H9 (cell line): ENCODE measurements at regions not wholly inside any gene's neighbourhood (a gene's known extent, or its start where the extent isn't known, plus 50 kb on each side); places are given as distances from the start of the nearest gene placed in this dataset.

Experiments used
- DNase-seq: peaks from one replicate; pipeline ENCODE4 v3.0.0-alpha.2; 2017
- H2AFZ ChIP-seq: one replicate; pipeline ENCODE4 v1.6.1; 2013; ENCODE audit warnings: mild to moderate bottlenecking, low read length, control low read depth, moderate library complexity
- H2AK5ac ChIP-seq: 2 replicates; pipeline ENCODE4 v1.6.1; 2013; ENCODE audit warnings: low read length, control low read depth, mixed read lengths; ENCODE audit not compliant: insufficient read length
- H2BK120ac ChIP-seq: one replicate; pipeline ENCODE4 v1.6.1; 2013; ENCODE audit warnings: low read depth, mild to moderate bottlenecking, low read length, control low read depth, inconsistent platforms; ENCODE audit not compliant: poor library complexity, severe bottlenecking
- H2BK12ac ChIP-seq: 2 replicates; pipeline ENCODE4 v1.6.1; 2013; ENCODE audit warnings: low read length, control low read depth, mixed read lengths, low read depth; ENCODE audit not compliant: insufficient read length
- H2BK15ac ChIP-seq: 2 replicates; pipeline ENCODE4 v1.6.1; 2013; ENCODE audit warnings: low read depth, low read length, control low read depth
- H2BK20ac ChIP-seq: one replicate; pipeline ENCODE4 v1.6.1; 2013; ENCODE audit warnings: low read depth, mild to moderate bottlenecking, low read length, control low read depth, inconsistent platforms; ENCODE audit not compliant: poor library complexity, severe bottlenecking
- H2BK5ac ChIP-seq: 2 replicates; pipeline ENCODE4 v1.6.1; 2013; ENCODE audit warnings: low read length, control low read depth, mixed read lengths; ENCODE audit not compliant: insufficient read length
- H3K14ac ChIP-seq: 2 replicates; pipeline ENCODE4 v1.6.1; 2013; ENCODE audit warnings: low read length, control low read depth; ENCODE audit not compliant: insufficient read depth
- H3K18ac ChIP-seq: 2 replicates; pipeline ENCODE4 v1.6.1; 2013; ENCODE audit warnings: low read depth, mild to moderate bottlenecking, mixed read lengths, low read length, control low read depth; ENCODE audit not compliant: insufficient read length
- H3K23ac ChIP-seq: 2 replicates; pipeline ENCODE4 v1.6.1; 2013; ENCODE audit warnings: low read length, control low read depth, mixed read lengths, low read depth; ENCODE audit not compliant: insufficient read length
- H3K23me2 ChIP-seq: 2 replicates; pipeline ENCODE4 v1.6.1; 2013; ENCODE audit warnings: low read depth, mild to moderate bottlenecking, mixed read lengths, low read length, control low read depth; ENCODE audit not compliant: insufficient read length, poor library complexity, severe bottlenecking
- H3K27ac ChIP-seq: 2 replicates; pipeline ENCODE4 v1.5.1; 2013; ENCODE audit warnings: low read length, control low read depth, mixed read lengths, low read depth; ENCODE audit not compliant: insufficient read length
- H3K27me3 ChIP-seq: 2 replicates; pipeline ENCODE4 v1.6.1; 2013; ENCODE audit warnings: low read length, control low read depth, inconsistent platforms; ENCODE audit not compliant: insufficient read depth
- H3K4ac ChIP-seq: 2 replicates; pipeline ENCODE4 v1.6.1; 2013; ENCODE audit warnings: low read depth, mild to moderate bottlenecking, control low read depth, inconsistent platforms, low read length, moderate library complexity
- H3K4me1 ChIP-seq: 2 replicates; pipeline ENCODE4 v1.6.1; 2013; ENCODE audit warnings: low read length, control low read depth, inconsistent platforms; ENCODE audit not compliant: insufficient read depth
- H3K4me2 ChIP-seq: 2 replicates; pipeline ENCODE4 v1.6.1; 2013; ENCODE audit warnings: low read length, control low read depth, mixed read lengths; ENCODE audit not compliant: insufficient read length, insufficient read depth
- H3K56ac ChIP-seq: 2 replicates; pipeline ENCODE4 v1.6.1; 2013; ENCODE audit warnings: low read depth, mild to moderate bottlenecking, mixed read lengths, low read length, control low read depth; ENCODE audit not compliant: insufficient read length
- H3K79me1 ChIP-seq: 2 replicates; pipeline ENCODE4 v1.6.1; 2013; ENCODE audit warnings: low read depth, mild to moderate bottlenecking, moderate library complexity, low read length, control low read depth, inconsistent platforms; ENCODE audit not compliant: insufficient read depth, poor library complexity, severe bottlenecking
- H3K79me2 ChIP-seq: 2 replicates; pipeline ENCODE4 v1.6.1; 2013; ENCODE audit warnings: low read length, control low read depth, inconsistent platforms; ENCODE audit not compliant: insufficient read depth
- H3K9ac ChIP-seq: 2 replicates; pipeline ENCODE4 v1.6.1; 2013; ENCODE audit warnings: low read length, control low read depth, mixed read lengths; ENCODE audit not compliant: insufficient read length; ENCODE audit errors: extremely low read depth
- H3K9me3 ChIP-seq: one replicate; pipeline ENCODE4 v1.6.1; 2013; ENCODE audit warnings: low read depth, low read length, inconsistent platforms; ENCODE audit not compliant: control insufficient read depth
- H3T11ph ChIP-seq: one replicate; pipeline ENCODE4 v1.6.1; 2013; ENCODE audit warnings: mild to moderate bottlenecking, low read length, control low read depth, inconsistent platforms
- H4K20me1 ChIP-seq: one replicate; pipeline ENCODE4 v1.6.1; 2013; ENCODE audit not compliant: control insufficient read depth, insufficient read length, insufficient read depth
- H4K5ac ChIP-seq: 2 replicates; pipeline ENCODE4 v1.6.1; 2013; ENCODE audit warnings: low read depth, mild to moderate bottlenecking, mixed read lengths, low read length, control low read depth; ENCODE audit not compliant: insufficient read length
- H4K8ac ChIP-seq: replicated peaks from 2 replicates; pipeline ENCODE4 v1.6.1; 2013; ENCODE audit warnings: low read length, control low read depth, mixed read lengths, low read depth; ENCODE audit not compliant: insufficient read length
- H4K91ac ChIP-seq: 2 replicates; pipeline ENCODE4 v1.6.1; 2013; ENCODE audit warnings: low read depth, mild to moderate bottlenecking, moderate library complexity, mixed read lengths, low read length, control low read depth; ENCODE audit not compliant: insufficient read length
- H3K27ac Mint-ChIP-seq, 3 experiments: 2 replicates in 2 of 3; 3 replicates in 1 of 3; pipeline ENCODE4 v1.8.0; 2020 to 2021; ENCODE audit warnings: mixed read lengths in 3 of 3, mild to moderate bottlenecking in 1 of 3, moderate library complexity in 1 of 3
- H3K27me3 Mint-ChIP-seq: 2 replicates; pipeline ENCODE4 v1.8.0; 2021; ENCODE audit warnings: low read depth, mild to moderate bottlenecking, moderate library complexity, mixed read lengths
- H3K36me3 Mint-ChIP-seq, 3 experiments: 2 replicates in 2 of 3; 3 replicates in 1 of 3; pipeline ENCODE4 v1.8.0; 2020 to 2021; ENCODE audit warnings: low read depth in 3 of 3, mixed read lengths in 3 of 3; ENCODE audit not compliant: insufficient read depth in 1 of 3
- H3K4me1 Mint-ChIP-seq, 2 experiments: 2 replicates each; pipeline ENCODE4 v1.8.0; 2020; ENCODE audit warnings: mixed read lengths in 2 of 2
- H3K4me3 Mint-ChIP-seq, 2 experiments: 2 replicates in 1 of 2; 3 replicates in 1 of 2; pipeline ENCODE4 v1.8.0; 2020 to 2021; ENCODE audit warnings: mild to moderate bottlenecking in 2 of 2, mixed read lengths in 2 of 2, moderate library complexity in 1 of 2
- H3K9me3 Mint-ChIP-seq, 2 experiments: 2 replicates in 1 of 2; 3 replicates in 1 of 2; pipeline ENCODE4 v1.8.0; 2020; ENCODE audit warnings: mild to moderate bottlenecking in 2 of 2, mixed read lengths in 2 of 2, moderate library complexity in 1 of 2
- CTCF ChIP-seq: fragments of 200-600 bp; sonication (generic); conservative IDR thresholded peaks from 3 replicates; pipeline ENCODE4 v1.8.0; 2021; ENCODE audit warnings: antibody characterized with exemption, mild to moderate bottlenecking
- WGBS: extraction: QIAGEN DNeasy Blood & Tissue Kit; methylation state at CpG from one replicate; pipeline ENCODE4 v1.1.7; 2013; ENCODE audit warnings: missing lambda C conversion rate, low lambda C conversion rate, mixed read lengths; ENCODE audit not compliant: insufficient read length; ENCODE audit errors: extremely low coverage; 5-methylcytosine and 5-hydroxymethylcytosine counted together

GRCh38 chr2:168311261-168311910 lies 64.0 kb upstream of the STK39 start:
- H2BK20ac ChIP-seq, result no peak overlapping the region
- no peak overlapping the region; a peak in 1 of 7 replicates for H3K27ac Mint-ChIP-seq
- no peak overlapping the region for H3K18ac ChIP-seq
- no peaks in the 10 kb centered on the region for H3K79me2 ChIP-seq
- H4K91ac ChIP-seq, result no peak overlapping the region
- WGBS, result no CpG with 5 or more reads among the region's 2 CpGs
- peaks cover 0 to 13% (median 2%) of the 10 kb centered on the region in 3 experiments; a peak in 4 of 7 replicates for H3K36me3 Mint-ChIP-seq
- H3K9ac ChIP-seq, result no peak overlapping the region
- H3K27me3 ChIP-seq, result no peaks in the 10 kb centered on the region
- H2AFZ ChIP-seq, result no peak overlapping the region
- H3K79me1 ChIP-seq, result no peaks in the 10 kb centered on the region
- no peaks in the 10 kb centered on the region for H3K4me1 ChIP-seq
- no peaks in the 10 kb centered on the region for H3K9me3 ChIP-seq
- H3K14ac ChIP-seq, result no peak overlapping the region
- DNase-seq, result no peak
- H3K27me3 Mint-ChIP-seq, result no peaks in the 10 kb centered on the region
- no peak overlapping the region for H3K4me2 ChIP-seq
- H2BK12ac ChIP-seq, result no peak overlapping the region
- H3K23ac ChIP-seq, result no peak overlapping the region
- no peak overlapping the region for H3K4ac ChIP-seq
- H3K27ac ChIP-seq, result no peak overlapping the region
- no peaks in the 10 kb centered on the region for H4K20me1 ChIP-seq
- H3K4me1 Mint-ChIP-seq, result peaks cover 2 to 4% of the 10 kb centered on the region in 2 experiments; a peak in 1 of 4 replicates
- H2BK5ac ChIP-seq, result no peak overlapping the region
- TF ChIP-seq CTCF, result no peak
- no peak overlapping the region for H4K5ac ChIP-seq
- H2BK15ac ChIP-seq, result no peak overlapping the region
- no peak overlapping the region for H3K4me3 Mint-ChIP-seq
- H3K56ac ChIP-seq, result no peak overlapping the region
- H3T11ph ChIP-seq, result no peak overlapping the region
- no peaks in the 10 kb centered on the region for H3K23me2 ChIP-seq
- no peak overlapping the region for H2AK5ac ChIP-seq
- no peak overlapping the region for H4K8ac ChIP-seq
- no peak overlapping the region for H2BK120ac ChIP-seq
- H3K9me3 Mint-ChIP-seq, result peaks cover 16 to 17% of the 10 kb centered on the region in 2 experiments
